Ishikawa (cell line): ENCODE measurements at regions not wholly inside any gene's neighbourhood (a gene's known extent, or its start where the extent isn't known, plus 50 kb on each side); places are given as distances from the start of the nearest gene placed in this dataset.

ENCODE experiments used
- CEBPB ChIP-seq: IDR thresholded peaks from 2 replicates; pipeline ENCODE4 v1.6.1; 2012
- CREB1 ChIP-seq: IDR thresholded peaks from 2 replicates; pipeline ENCODE4 v1.6.1; 2012; ENCODE audit warnings: low read depth
- EGR1 ChIP-seq: IDR thresholded peaks from 2 replicates; pipeline ENCODE4 v1.6.1; 2012
- EP300 ChIP-seq: IDR thresholded peaks from 2 replicates; pipeline ENCODE4 v1.6.1; 2012; ENCODE audit warnings: borderline replicate concordance
- FOXM1 ChIP-seq: IDR thresholded peaks from 2 replicates; pipeline ENCODE4 v1.6.1; 2012; ENCODE audit warnings: low read depth, borderline replicate concordance
- NFIC ChIP-seq: IDR thresholded peaks from 2 replicates; pipeline ENCODE4 v1.6.1; 2012
- RAD21 ChIP-seq: IDR thresholded peaks from 2 replicates; pipeline ENCODE4 v1.6.1; 2012; ENCODE audit warnings: low read depth
- TAF1 ChIP-seq: IDR thresholded peaks from 2 replicates; pipeline ENCODE4 v1.6.1; 2012; ENCODE audit warnings: low read depth, mild to moderate bottlenecking
- TCF12 ChIP-seq: IDR thresholded peaks from 2 replicates; pipeline ENCODE4 v1.6.1; 2012; ENCODE audit warnings: low read depth
- TEAD4 ChIP-seq: IDR thresholded peaks from 2 replicates; pipeline ENCODE4 v1.6.1; 2012
- YY1 ChIP-seq: IDR thresholded peaks from 2 replicates; pipeline ENCODE4 v1.6.1; 2012; ENCODE audit warnings: low read depth
- ZBTB7A ChIP-seq: IDR thresholded peaks from 2 replicates; pipeline ENCODE4 v1.6.1; 2012; ENCODE audit warnings: low read depth
- TF ChIP-seq, protein P1 (sequence below): IDR thresholded peaks from 2 replicates; pipeline ENCODE4 v1.6.1; 2012
- TF ChIP-seq, protein P2 (sequence below): IDR thresholded peaks from 2 replicates; pipeline ENCODE4 v1.6.1; 2012; ENCODE audit warnings: low read depth, mild to moderate bottlenecking
- TF ChIP-seq, protein P3 (sequence below): IDR thresholded peaks from 2 replicates; pipeline ENCODE4 v1.6.1; 2012

DNA sequence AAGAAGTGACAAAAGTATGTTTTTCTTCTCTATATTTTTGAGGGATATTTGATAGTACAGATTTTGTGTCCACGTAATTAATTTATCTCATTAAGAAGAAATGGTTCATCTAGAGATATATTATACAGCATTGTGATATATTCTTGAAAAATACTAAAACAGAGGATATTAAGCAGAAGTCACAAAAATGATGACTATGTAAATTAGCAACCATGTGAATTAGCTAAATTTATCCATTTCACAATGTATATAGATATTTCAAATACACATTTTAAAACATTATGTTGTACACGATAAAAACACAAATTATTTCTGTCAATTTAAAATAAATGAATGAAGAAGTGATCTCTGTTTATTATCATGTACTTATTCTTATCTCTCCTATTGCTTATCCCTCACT is 989.5 kb downstream of the TUSC7 start:
- TF ChIP-seq CEBPB = no peak
- no peak for TF ChIP-seq EGR1
- no peak for TF ChIP-seq TEAD4
- TF ChIP-seq RAD21 = no peak
- TF ChIP-seq, protein P1, sequence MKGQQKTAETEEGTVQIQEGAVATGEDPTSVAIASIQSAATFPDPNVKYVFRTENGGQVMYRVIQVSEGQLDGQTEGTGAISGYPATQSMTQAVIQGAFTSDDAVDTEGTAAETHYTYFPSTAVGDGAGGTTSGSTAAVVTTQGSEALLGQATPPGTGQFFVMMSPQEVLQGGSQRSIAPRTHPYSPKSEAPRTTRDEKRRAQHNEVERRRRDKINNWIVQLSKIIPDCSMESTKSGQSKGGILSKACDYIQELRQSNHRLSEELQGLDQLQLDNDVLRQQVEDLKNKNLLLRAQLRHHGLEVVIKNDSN = no peak
- no peak for TF ChIP-seq FOXM1
- TF ChIP-seq ZBTB7A = no peak
- no peak for TF ChIP-seq YY1
- no peak for TF ChIP-seq EP300
- TF ChIP-seq CREB1 = no peak
- no peak for TF ChIP-seq TCF12
- TF ChIP-seq, protein P2, sequence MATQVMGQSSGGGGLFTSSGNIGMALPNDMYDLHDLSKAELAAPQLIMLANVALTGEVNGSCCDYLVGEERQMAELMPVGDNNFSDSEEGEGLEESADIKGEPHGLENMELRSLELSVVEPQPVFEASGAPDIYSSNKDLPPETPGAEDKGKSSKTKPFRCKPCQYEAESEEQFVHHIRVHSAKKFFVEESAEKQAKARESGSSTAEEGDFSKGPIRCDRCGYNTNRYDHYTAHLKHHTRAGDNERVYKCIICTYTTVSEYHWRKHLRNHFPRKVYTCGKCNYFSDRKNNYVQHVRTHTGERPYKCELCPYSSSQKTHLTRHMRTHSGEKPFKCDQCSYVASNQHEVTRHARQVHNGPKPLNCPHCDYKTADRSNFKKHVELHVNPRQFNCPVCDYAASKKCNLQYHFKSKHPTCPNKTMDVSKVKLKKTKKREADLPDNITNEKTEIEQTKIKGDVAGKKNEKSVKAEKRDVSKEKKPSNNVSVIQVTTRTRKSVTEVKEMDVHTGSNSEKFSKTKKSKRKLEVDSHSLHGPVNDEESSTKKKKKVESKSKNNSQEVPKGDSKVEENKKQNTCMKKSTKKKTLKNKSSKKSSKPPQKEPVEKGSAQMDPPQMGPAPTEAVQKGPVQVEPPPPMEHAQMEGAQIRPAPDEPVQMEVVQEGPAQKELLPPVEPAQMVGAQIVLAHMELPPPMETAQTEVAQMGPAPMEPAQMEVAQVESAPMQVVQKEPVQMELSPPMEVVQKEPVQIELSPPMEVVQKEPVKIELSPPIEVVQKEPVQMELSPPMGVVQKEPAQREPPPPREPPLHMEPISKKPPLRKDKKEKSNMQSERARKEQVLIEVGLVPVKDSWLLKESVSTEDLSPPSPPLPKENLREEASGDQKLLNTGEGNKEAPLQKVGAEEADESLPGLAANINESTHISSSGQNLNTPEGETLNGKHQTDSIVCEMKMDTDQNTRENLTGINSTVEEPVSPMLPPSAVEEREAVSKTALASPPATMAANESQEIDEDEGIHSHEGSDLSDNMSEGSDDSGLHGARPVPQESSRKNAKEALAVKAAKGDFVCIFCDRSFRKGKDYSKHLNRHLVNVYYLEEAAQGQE = no peak

DNA sequence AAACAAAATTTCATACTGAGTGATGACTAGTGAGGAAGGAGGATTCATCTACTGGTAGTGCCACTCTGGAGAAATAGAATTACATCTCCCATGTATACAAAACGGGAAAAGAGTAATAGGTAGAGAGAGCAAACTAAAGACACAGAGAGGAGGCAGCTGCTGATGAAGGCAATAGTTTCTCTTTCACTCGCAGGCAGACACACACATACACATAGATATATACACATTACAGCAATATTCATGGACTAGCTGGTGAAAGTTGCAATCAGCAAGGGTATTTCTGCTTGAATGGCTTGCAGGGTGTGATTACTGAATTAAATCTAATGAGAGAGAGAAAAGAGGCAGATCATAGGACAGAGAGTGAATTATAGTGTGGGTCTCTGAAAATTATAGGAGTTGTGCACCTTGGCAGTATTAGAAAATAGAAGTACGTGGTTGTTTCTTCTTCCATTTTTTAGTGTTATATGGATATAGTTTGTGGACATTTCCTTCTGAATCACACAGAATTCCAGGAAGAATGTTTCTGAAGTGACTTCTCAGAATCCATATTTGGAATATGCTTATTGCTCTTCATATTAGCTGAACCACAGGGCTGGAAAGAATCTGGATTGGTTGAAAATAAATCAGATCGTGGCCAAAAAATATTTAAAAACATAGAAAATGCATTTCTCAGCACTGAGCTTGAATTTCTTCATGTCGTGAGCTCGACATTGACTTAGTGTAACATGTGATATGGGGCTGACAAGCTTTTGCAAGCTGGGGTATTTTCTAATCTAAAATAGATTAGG is 991.2 kb downstream of the TUSC7 start:
- TF ChIP-seq, protein P3, sequence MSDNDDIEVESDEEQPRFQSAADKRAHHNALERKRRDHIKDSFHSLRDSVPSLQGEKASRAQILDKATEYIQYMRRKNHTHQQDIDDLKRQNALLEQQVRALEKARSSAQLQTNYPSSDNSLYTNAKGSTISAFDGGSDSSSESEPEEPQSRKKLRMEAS = no peak
- TF ChIP-seq, protein P2 = no peak
- no peak for TF ChIP-seq TAF1
- TF ChIP-seq RAD21 = no peak
- no peak for TF ChIP-seq NFIC
- no peak for TF ChIP-seq EP300
- no peak for TF ChIP-seq EGR1
- TF ChIP-seq TEAD4 = no peak

DNA sequence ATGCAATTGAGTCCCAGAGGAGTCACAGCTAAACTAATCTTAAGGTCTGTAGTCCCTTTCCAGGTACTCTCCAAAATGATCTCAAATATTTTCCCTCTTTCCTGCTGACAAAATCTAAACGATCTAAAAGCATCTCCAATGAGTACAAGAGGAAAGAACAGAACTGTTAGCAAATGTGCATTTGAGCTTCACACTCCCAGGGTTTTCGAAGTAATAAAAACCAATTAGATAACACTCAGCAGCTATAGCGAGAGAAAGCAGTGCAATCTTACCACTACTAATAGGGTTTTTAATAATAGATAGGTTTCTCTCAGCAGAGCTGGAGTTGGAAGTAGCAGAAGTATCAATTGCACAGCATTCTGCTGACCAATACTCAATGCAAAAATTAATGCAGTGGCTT is 995.4 kb downstream of the TUSC7 start:
- no peak for TF ChIP-seq FOXM1
- TF ChIP-seq NFIC = no peak
- TF ChIP-seq, protein P3 = no peak
- TF ChIP-seq YY1 = no peak
- TF ChIP-seq CREB1 = no peak
- TF ChIP-seq RAD21 = no peak
- no peak for TF ChIP-seq EGR1
- TF ChIP-seq TCF12 = no peak
- TF ChIP-seq TEAD4 = no peak
- no peak for TF ChIP-seq EP300
- TF ChIP-seq ZBTB7A = no peak
- TF ChIP-seq TAF1 = no peak
- TF ChIP-seq CEBPB = no peak
- TF ChIP-seq, protein P2 = no peak
- TF ChIP-seq, protein P1 = no peak

DNA sequence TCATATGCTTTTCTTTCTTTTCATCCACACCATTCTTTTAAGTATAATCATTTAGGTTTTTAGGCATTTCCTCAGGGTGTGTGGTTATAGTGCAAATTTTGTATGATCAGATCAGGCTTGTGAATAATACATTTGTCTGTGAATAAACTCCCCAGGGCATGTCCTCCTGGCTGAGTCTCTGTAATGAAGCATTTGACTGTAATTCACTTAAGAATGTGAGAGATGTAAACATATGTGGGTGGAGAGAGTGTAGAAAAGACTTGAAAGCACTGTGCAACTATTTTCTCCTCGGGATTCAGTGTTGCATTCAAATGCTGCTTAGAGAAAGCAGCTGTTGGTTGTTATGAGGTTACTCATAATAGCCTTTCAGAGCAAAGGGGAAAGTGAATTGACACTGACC is 996.5 kb downstream of the TUSC7 start:
- TF ChIP-seq EGR1 = no peak
- no peak for TF ChIP-seq RAD21
- no peak for TF ChIP-seq TEAD4
- TF ChIP-seq CEBPB = no peak
- TF ChIP-seq CREB1 = no peak
- TF ChIP-seq NFIC = no peak

DNA sequence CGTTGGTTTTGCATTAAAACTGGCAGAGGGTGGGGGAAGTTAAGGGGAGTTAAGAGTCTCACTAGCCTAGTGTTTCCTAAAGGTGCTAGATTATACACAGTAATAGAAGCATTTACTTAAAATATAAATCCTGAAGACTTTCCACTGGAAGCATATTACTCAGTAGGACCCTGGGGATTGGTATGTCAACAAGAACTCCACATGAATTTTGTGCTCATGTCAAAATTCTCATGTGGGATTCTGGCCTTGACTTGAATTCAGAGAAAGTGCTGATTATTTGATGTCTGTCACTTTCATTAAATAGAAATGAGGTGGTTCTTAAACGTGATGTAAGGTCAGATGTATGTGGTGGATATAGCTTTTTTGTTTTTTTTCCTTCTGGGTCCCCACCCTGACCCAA is 997.2 kb downstream of the TUSC7 start:
- TF ChIP-seq CREB1 (no peak), CEBPB (no peak), EGR1 (no peak), FOXM1 (no peak), NFIC (no peak), YY1 (no peak), EP300 (no peak), RAD21 (no peak)
- TF ChIP-seq, protein P1 = no peak
- TF ChIP-seq, protein P2 = no peak
